Esophagus muscularis mucosa (tissue), 3 donors: ENCODE measurements at regions not wholly inside any gene's neighbourhood (a gene's known extent, or its start where the extent isn't known, plus 50 kb on each side); places are given as distances from the start of the nearest gene placed in this dataset.

ENCODE experiments used
- CTCF ChIP-seq, 3 experiments: fragments of 200-600 bp in 2 of 3; fragments of 450-650 bp in 1 of 3; sonication (generic) in 2 of 3; IDR thresholded peaks; one replicate each; pipeline ENCODE4 v1.5.1; 2017 to 2019; ENCODE audit warnings: antibody characterized with exemption in 3 of 3, mild to moderate bottlenecking in 2 of 3, moderate library complexity in 1 of 3
- POLR2AphosphoS5 ChIP-seq, 2 donors: sonication (generic); formaldehyde crosslinking; IDR thresholded peaks; one replicate each; pipeline ENCODE4 v1.6.1; 2017; ENCODE audit warnings: antibody characterized with exemption in 2 of 2

GRCh38 chr12:89180496-89180895 lies 171.8 kb downstream of the DUSP6 start:
- TF ChIP-seq CTCF (IDR thresholded peaks at IDR 0.05) (no peak), POLR2AphosphoS5 (IDR thresholded peaks at IDR 0.05) (no peak)
